ENCODE measurements at regions not wholly inside any gene's neighbourhood (a gene's known extent, or its start where the extent isn't known, plus 50 kb on each side); places are given as distances from the start of the nearest gene placed in this dataset.
"Not testable (repeated sequence)": the region's sequence is repeated elsewhere in the genome, so short reads cannot be mapped to it uniquely, and the experiment has no call there.

DNA sequence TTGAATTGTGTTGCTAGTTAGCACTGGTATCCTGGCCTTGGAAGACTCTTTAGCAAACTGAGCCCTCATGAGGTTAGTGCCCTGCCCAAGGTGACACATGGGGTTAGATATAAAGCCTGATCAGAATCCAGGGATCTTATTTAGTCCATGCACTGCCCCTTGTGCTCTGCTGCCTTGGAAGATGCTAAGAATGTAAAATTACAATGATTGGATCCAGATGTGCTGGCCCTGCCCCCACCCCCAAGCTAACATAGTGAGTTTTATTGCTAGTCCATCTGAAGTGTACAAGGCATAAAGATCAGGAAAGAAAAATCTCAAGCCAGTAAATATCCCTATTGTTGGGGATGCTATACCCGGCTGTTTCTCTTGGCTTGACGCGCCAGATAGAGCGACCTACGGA is 248.1 kb upstream of the C2CD4B start:
- no peak for DNase-seq (ENCODE audit: low read depth)

DNA sequence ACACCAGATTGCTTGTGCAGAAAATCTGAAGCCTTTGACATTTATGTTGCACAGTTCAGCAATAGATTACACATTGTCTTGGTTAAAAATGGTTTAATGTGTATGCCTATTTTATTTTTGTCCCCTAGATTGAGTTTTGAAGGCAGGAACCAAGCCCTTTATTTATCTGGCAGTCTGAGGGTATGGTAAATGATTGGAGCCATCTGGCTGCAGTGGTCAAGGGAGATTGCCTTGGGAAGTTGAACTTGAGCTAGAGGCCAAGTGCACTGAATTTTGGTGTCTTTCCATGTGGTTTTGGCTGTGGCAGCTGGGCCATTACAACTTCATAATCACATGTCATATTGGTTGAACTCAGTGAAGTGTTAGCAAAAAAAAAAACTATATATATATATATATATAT is 248.7 kb upstream of the C2CD4B start:
- no peak for DNase-seq (ENCODE audit: low read depth)

DNA sequence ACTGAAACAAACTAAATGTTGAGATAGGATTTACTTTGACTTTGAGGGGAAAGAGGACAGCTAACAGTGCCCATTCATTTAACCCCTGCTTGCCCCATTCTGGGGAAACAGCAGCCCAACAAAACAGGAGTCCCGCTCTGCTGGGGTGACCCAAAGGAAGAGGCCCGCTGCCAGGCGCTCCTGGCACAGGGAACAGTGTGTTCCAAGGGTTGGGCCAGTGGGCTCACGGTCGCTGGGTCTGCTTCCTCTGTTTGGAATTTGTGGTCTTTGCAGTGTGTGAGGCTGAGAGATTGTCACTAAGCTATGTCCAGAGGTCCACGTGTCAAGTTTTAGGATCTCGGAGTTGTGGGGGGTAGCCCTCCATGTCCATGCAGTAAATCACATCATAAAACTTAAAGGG is 250.4 kb upstream of the C2CD4B start:
- DNase-seq (ENCODE audit: low read depth), result no peak

DNA sequence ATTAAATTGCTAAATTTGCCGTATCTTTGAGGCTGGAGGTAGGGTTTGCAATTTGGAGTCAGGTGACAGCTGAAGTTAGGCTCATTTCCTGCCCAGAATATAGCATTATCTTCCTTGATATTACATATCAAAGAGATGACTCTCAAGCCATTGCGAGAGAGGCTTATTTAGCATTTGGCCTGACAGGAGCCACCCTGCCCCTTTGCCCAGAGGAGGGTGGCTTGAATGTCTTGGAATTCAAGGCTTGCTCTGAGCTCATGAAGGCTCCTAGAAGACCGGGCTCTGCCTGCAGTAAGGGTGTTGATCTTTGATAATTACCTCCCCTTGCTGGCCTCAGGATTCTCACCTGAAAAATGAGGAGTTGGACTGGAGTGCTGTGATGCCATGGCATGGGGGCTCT is 251.4 kb upstream of the C2CD4B start:
- DNase-seq (ENCODE audit: low read depth), result no peak

DNA sequence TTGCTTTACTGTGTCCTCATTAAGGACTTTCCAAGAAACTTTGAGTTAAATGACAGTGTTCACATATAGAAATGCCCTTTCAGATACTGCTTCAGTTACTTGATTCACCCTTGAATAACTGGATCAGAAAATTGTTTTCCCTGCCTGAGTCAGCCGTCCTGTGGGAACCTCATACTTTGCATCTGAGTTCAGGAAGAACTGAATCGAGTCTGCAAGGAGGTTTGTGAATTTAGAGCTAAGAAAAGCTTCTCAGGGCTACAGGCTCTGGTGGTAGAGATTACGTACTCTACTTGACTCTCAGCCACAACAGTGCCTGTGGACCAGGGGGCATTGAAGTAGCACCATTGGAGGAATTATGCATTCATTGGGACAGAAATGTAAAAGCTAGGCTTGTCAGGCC is 252.4 kb upstream of the C2CD4B start:
- no peak for DNase-seq (ENCODE audit: low read depth)

DNA sequence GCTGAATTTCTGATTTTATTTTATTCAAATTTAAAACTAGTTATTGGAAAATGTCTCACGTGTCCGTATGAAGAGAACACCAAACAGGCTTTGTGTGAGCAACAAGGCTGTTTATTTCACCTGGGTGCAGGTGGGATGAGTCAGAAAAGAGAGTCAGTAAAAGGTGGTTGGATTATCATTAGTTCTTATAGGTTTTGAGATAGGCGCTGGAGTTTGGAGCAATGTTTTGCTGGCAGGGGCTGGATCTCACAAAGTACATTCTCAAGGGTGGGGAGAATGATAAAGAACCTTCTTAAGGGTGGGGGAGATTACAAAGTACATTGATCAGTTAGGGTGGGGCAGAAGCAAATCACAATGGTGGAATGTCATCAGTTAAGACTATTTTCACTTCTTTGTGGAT is 253.4 kb upstream of the C2CD4B start:
- DNase-seq (ENCODE audit: low read depth), result not testable (repeated sequence)

DNA sequence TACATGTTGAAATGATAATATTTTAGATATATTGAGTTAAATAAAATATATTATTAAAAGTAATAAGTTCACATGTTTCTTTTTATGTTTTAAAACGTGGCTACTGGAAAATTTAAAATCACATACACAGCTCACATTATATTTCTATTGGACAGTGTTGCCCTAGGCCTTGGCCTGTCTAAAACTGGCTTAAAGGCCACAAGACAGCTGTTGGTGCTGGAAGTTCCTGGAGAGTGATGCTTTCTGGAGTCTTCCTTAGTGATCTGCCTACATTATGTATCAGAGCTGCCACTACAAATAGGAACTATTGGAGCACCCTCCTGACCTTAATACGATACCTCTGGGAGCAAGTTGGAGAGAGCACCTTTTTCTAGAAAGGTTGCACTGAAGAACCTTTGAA is 254.1 kb upstream of the C2CD4B start:
- DNase-seq (ENCODE audit: low read depth), result no peak

DNA sequence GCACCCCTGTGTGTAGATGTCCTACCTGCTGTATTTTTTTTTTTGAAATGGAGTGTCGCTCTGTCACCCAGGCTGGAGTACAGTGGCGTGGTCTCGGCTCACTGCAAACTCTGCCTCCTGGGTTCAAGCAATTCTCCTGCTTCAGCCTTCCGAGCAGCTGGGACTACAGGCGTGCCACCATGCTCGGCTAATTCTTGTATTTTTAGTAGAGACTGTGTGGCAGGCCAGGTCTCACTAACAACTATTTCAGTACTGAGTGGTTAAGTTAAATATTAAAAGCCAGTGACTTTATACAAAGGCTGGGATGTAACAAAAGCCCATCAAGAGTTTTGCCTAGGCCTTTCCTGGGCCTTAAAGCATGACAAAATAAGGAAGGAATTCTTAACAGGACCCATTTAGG is 255.3 kb upstream of the C2CD4B start:
- DNase-seq (ENCODE audit: low read depth), result not testable (repeated sequence)

DNA sequence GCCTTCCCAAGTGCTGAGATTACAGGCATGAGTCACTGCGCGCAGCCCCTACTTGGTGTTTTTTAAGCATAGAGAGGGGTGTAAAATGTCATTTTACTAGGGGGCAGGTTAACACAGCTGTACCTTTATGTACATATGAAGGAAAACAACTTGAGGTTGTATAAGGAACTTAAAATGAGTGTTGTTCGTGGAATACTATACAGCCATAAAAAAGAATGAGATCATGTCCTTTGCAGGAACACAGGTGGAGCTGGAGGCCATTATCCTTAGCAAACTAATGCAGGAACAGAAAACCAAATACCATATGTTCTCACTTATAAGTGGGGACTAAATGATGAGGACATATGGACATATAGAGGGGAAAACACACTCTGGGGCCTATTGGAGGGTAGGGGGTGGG is 256.2 kb upstream of the C2CD4B start:
- DNase-seq (ENCODE audit: low read depth), result no peak

DNA sequence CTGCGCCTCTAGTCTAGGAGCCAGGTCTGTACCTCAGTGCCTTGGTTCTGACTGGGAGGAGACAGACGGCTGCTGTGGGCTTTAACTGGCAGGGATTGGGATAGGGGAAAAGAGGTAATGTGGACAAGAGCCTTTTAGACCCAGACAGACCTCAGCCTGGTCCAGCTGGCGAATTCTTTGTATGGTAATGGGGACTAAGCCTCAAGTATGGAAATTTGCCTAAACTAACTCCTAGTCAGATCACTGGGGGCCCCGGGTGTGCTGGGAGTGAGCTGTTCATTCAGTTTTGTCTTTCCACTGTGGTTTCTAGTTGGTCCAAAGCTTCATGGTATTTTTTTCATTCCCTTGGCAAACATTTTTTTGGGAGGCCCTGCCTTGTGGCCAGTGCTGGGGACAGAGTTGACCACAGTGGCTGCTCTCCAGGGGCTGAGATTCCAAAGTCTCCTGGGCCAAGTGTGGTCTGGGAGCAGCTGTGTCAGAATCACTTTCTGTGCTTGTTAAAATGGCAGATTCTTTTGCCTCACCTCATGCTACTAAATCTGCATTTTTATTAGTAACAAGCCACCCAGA is 261.4 kb upstream of the C2CD4B start:
- DNase-seq (ENCODE audit: low read depth), result no peak

DNA sequence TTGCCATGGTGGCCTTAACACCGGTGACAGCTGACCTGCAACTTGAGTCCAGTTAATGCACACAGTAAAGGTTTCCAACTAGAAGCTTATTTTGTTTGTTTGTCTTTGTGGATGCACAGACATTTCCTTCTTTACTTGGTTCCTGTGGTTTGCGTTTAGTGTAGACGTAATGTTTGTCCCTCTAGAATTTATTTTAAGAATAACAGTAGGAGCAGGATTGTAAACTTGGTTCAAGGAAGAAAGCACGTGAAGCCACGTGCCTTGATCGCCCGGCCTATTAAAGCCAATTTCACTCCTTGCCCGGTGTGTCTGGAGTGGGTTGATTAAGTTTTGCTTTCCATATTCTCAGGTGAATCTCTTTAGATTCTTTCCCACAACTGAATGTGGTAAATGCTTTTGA is 263.2 kb upstream of the C2CD4B start:
- no peak for DNase-seq (ENCODE audit: low read depth)

DNA sequence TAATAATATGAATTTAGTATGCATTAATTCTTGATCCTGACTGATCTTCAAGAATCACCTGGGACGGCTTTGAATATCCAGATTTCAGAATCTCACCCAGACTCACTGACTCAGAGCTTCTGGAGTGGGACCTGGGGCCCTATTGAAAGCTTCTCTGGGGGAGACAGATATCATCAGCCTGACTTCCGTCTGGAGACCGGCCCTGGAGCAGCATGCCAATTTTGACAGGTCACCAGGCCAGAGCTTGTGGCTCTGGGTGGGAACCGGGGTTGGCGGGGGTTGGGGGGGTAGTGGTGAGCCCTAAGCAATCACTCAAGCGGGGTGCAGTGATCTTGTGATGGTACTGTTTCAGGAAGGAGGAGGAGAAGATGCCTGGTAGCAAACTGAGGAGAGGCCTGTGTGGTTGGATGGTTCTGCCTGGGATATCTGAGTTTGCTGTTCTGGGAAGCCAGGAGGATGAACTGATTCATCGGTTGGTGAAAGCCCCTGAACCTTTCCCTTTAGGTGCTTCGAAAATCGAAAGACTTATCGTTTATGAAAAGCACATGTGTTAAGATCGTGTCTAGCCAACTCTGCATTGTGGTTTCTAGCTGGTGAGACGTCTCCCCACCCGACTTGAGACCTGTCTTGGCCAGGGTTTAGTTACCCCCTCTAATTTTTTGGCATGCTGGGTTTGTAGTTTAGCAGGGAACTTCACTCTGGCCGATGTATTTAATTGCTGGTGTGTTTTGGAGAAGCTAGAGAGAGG is 263.9 kb upstream of the C2CD4B start:
- no peak for DNase-seq (ENCODE audit: low read depth)

DNA sequence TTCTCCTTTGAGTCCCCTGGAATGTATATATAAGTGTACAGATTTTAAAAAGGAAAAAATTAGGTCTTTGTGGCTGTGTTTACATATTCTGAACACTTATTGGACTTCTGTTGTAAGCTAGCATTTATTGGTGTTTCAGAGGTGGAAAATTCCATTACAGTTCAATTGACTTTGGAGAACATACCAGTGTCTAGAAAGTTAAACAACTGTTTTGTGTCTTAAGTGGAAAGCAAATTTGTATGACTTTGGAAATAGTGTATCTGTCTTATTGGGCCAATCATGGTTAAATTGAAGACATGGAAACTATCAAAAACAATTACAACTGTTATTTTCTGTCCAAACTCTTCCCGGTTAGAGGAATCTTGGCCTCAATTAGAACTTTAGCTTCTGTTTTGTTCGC is 265.0 kb upstream of the C2CD4B start:
- DNase-seq (ENCODE audit: low read depth), result no peak

DNA sequence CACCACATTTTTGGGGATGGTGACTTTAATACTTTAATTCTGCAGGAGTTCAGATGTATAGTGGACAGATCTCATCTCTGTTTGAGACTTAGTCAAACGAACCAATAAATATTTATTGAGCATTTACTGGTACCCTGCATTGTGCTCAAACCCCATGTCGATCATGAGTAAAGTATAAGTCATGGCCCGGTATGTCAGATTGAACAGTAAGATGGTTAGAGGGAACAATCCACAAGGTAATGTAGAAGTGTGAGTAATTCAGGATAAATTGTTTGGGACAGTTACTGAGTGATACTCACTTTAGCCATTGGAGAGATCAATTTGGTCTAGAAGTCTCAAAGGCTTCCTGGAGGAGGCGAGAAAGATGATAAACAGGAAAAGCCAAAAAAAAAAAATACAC is 265.5 kb upstream of the C2CD4B start:
- DNase-seq (ENCODE audit: low read depth), result no peak

DNA sequence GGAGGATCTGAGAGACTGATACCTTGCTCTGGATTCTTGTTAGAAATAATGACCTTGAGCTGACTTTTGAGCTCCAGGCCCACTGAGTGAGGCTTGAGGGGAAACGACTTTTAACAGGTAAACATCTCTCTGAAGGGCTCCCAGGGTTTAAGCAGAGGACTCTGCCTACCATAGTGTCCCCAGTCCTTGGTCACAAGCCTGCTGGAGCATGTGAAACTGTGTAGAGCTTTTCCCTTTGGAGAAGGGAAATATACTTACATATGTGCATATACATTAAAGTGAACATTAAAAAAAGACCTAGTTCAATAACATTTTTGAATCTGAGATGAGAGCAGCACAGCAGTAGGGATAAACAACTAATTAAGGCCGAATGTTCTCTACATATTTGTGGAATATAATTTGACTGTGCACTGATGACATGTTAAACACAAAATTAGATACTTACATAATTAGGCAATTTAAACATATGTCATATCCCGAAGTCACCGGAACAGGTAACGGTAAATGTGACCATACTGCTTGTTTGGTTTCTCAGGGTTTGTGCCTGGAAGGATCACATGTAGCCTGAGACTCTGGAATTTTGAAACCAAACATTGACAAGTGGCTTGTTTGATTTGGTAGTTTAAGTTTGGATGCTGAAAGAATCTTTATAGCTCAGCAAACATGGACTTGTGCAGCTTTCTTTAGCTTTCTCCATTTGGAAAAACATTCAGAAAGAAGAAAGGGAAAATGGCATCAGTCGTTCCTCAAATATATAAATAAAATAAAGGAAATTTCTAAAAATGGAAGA is 266.1 kb upstream of the C2CD4B start:
- DNase-seq (ENCODE audit: low read depth), result no peak

DNA sequence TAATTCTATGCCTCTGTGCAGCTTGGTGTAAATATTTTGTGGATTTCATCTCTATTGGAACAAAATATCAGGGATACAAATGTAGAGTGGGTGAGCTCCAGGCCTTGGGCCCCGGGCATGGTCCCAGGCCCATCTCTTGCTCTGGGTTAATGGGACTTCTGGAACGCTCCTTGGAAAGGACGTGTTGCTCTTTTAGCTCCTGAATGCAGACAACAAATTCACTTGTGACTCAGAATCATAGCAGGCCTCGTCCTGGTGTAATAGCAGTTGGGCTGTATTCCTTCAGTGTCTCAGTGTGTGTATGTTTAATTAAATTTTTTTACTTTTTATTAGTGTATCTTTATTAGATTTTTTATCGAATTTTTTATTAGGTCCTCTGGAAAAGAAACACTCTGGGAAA is 266.7 kb upstream of the C2CD4B start:
- no peak for DNase-seq (ENCODE audit: low read depth)

DNA sequence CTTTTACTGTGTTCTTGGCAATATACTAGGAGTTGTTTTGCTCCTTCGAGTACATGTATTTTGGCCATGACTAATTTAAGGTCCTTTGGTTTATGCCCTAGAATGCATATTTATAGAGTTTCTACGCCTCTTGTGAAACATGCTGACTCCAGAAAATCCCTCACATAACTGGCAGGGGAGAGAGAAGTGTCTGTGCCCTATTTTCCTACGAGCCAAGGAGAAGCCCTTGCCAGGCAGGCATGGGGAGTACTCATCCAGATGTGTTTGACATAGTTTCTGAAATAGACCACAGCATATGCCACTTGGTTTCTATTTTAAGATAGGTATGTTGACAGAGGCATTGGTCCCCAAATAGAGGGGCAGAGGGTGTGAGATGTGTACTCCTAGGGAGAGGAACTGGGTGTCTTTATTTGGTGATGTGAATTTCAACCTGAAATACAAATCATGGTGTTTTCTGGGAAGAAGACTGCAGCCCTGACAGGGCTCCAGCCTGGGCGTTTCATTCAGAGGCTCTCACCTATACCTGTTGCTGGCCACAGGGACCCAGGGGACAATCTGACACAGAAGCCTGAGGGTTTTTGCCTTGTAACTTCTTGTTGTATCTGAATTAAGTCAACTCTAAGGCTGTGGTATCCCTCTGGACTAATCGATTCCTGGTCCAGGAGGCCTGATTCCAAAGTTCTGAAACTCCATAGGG is 267.8 kb upstream of the C2CD4B start:
- no peak for DNase-seq (ENCODE audit: low read depth)

DNA sequence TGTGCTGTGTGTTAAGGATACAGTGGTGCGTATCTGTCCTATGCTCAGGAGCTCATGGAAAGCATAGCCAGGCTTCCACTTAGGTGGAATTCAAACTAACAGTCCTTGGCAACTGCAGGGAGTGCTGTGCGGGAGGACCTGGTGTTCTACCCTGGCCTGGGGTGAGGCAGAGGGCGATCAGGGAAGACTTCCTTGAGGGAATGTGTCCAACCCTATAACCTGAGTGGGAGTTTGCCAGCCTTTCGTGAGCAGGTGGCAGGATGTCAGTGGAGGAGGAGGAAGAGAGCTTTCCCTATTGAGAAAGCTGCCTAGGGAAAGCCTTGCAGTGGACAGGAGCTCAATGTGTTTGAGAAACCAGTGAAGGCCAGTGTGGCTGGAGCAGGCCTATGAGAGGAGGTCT is 271.1 kb upstream of the C2CD4B start:
- no peak for DNase-seq (ENCODE audit: low read depth)

DNA sequence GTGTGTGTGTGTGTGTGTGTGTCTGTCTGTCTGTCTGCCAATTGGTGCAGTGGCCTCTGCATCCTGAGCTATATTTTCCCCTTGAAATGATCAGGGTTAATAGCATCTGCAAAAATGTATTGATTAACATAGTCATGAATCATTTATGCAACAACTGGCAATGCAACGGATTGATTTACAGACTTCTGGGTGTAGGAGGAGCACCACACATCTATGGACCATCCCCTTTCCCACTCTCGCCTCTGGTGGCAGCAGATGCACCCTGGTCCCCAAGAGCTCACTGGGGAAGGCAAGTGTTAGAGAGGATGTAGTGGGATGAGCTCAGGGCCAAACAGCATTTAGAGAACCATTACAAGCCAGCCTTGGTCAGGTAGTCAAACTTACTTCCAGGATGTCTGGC is 272.7 kb upstream of the C2CD4B start:
- no peak for DNase-seq (ENCODE audit: low read depth)

DNA sequence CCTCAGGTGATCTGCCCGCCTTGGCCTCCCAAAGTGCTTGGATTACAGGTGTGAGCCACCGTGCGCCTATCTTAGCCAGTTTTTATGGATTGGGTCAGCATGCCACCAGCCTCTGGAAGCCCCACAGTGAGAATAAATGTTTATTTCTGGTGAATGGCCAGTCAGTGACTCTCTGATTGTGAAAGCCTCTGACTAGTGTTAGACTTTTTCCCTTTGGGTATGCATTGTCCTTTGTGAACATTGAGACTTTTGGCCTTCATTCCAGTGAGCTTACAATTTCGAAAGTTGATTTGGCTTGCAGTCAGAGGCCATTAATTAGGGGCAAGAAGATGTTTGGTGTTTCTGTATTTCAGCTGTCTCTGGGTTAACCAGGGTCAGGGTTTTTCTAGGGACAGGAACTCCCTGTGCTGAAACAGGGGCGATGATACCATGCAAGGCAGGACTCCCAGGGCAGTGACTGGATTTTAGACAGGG is 274.5 kb upstream of the C2CD4B start:
- no peak for DNase-seq (ENCODE audit: low read depth)

DNA sequence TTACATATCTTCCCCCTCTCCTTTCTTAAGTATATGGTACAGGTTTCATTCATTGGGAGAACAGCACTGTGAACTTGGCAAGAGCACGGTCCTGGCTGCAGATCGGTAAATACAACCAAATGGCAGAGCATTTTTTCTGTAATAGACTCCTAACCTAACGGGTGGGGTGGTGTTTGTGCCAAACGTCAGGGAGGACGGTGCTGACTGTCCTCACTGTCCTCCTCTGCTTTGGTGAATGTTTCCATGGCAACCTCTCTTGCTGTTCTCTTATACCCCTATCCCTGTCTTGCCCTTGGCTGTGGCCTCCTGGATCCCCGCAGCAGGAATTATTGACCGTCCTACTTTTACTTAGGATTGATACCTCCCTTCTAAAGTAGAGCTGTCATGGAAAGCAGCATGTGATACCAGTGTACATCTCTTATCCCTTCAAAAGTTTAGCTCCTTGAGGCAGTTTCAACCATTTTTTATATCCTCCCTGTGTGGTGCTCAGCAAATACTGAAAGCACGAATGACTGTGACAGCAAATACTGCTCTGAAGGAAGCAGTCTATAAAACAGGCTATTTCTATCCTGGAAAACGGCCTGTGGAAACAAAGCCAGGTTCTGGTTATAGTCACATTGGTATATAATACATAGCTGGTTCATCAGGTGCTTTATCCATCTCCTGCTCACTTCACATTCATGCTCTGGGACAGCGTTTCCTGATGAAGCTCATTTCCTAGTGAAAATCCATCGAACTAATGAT is 275.4 kb upstream of the C2CD4B start:
- DNase-seq (ENCODE audit: low read depth), result no peak
